Stimulated activated CD4-positive, alpha-beta T cell treated with anti-CD3 and anti-CD28 coated beads, Interleukin-2, amount 100 ng/mL, for 48 hours (primary cell): ENCODE measurements at regions not wholly inside any gene's neighbourhood (a gene's known extent, or its start where the extent isn't known, plus 50 kb on each side); places are given as distances from the start of the nearest gene placed in this dataset.

Experiments
- DNase-seq, 2 donors: peaks; one replicate each; pipeline ENCODE4 v3.0.0-alpha.2; 2020

- DNase-seq = no peak
These were observed 181.1 kb downstream of the TGFB2 start for GRCh38 chr1:218526198-218526580.

GRCh38 chr1:218527737-218528136, 182.6 kb downstream of the TGFB2 start:
- no peak for DNase-seq

GRCh38 chr1:218529646-218530300, 184.6 kb downstream of the TGFB2 start:
- DNase-seq = no peak

DNA sequence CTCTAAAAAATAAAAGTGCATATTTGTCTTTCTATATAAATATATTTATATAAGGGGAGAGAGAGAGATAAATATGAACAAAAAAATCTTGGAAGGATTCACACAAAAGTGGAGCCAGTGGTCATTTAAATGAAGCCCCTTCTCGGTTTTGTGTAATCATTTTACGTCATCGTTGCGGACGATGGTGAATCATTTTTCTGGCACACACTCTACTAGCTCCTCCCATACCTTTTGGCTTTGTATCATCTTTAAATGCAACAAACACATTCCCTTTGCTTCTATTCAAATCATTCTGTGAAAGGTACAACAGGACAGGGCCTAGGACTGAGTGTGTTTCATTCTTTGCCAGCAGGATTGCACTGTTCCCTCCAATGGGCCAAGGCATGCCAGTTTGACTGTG, 186.8 kb downstream of the TGFB2 start:
- DNase-seq = no peak

DNA sequence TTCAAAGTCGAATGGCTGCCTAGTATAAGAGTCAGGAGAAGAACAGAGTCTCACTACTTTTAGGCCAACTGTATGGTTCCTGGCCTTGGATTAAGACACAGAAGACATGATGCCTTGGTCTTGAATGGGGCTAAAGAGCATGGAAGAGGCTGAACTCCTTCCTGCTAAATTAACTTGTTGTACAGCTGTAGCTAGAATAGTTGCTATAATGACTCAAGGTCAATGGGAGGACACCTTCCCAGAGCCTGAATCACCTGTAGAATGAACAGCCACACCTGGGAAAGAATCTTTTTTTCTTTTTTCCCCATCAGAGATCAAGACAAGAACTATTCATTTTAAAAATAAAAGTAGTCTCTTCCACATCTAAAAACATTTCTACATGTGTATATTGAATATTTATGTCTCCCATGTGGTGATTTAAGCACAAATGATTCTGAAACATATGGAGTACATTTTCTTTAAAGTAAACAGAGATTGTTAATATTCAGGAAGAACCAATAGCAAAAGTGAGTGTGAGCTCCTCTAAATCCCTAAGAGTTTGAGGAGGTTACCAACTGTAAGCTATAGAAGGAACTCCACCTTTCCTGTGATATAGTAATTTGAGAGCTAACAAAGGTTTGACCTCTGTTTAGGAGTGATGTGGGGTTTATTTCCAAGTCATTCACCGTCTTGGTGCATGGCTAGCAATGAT, 191.3 kb downstream of the TGFB2 start:
- no peak for DNase-seq

- no peak for DNase-seq
These were observed 192.2 kb downstream of the TGFB2 start for GRCh38 chr1:218537122-218537913.

DNA sequence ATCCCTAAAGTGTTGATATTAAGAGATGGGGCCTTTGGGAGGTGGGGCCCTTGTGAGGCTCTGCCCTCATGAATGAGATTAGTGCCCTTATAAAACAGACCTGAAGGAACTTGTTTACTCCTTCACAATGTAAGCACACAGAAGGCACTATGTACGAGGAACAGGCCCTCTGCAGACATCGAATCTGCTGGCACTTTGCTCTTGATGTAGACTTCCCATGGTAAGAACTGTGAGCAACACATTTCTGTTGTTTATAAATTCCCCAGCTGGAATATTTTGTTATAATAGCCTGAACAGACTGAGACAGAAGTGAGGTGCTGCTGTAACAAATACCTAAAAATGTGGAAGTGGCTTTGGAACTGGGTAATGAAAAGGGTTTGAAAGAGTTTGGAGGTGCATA, 193.2 kb downstream of the TGFB2 start:
- DNase-seq = no peak

- DNase-seq = no peak
These were observed 201.2 kb downstream of the TGFB2 start for GRCh38 chr1:218546314-218546713.

DNA sequence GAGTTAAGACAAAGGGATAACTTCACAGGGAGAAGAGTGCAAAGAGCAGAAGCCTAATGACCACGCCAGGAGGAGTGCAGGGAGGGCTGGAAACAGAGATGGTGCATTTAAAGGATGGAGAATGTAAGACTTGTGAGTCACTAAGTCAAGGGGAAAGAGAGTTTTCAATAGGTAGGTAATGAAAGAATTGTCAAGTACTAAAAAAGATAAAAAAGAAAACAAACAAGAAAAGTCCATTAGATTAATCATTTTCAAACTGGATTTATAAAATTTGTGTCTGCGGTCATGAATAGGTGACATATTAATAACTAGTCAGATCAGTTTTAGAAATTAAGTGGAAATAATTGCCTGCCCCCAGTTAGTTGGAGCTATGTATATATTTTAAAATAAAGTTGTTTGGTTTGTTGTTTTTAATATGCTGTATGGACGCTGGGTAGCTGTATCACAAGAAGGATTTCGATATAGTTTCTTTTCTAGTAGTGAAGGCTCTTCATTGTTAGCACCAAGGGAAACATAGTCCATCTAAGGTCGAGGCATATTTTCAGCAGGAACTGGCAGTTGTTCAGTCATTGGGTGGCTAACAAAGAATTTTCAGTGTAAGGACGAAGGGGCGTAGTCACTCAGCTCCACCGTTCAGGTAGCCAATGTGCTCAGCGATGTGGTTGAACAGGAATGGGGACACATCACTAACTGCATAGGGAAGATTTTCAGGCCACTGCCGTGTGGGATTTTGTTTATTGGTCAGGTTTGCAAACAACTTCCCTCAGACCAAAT, 203.0 kb downstream of the TGFB2 start:
- no peak for DNase-seq

- no peak for DNase-seq
These were observed 203.6 kb downstream of the TGFB2 start for GRCh38 chr1:218548764-218549163.

DNA sequence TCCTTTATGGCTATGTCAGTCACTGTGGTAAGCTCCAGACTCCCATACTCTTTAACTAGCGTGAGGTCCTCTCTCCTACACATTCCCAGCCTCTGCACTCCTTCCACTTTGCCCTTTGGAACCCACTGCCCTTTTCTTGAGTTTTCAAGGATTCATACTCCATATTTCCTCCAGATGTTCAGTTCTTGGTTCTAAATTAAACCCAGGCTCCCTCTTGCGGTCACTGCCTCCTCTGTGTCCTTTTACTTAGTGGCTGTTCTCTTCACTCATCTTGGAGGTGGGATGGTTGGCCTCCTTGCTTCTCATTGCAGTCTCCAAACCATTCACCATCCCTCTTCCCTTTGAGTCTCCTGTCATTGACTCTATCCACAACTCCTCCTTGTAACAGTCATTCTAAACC, 208.1 kb downstream of the TGFB2 start:
- no peak for DNase-seq

DNA sequence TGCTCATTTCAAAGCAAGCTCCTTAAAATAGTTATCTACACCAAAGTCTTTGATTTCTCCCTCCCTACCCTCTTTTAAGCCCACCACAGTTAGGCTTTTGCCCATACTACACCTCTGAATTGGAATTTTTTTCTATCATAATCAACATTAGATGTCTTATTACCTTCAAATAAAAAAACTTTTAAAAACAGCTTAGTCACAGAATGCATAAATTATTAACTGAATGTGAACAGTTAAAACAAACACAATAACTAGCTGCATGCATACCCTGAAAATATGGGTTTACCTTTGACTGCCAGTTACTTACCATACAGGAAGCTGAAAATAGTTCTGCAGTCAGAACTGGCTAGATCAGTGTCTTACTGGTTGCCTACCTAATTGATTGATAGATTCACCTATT, 210.9 kb downstream of the TGFB2 start:
- DNase-seq = no peak

- DNase-seq = no peak
These were observed 212.6 kb downstream of the TGFB2 start for GRCh38 chr1:218557731-218558130.

GRCh38 chr1:218558271-218558810, 213.2 kb downstream of the TGFB2 start:
- no peak for DNase-seq

DNA sequence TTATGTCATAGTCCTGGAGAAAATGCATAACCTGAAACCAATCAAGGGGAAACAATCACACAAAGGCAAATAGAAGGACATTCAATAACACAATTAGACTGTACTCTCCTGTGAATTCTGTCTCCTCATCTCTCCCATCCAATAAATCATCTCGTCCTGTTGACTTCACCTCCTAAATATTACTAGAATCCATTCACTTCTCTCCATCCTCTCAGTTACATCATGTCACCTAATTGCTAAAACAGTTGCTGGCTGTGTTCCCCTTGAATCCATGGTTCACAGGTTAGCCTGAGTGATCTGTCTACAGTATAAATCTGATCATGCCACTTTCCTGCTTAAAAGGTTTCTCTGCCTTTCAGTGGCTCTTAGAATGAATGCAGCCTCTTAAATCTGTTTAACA, 220.2 kb downstream of the TGFB2 start:
- DNase-seq = no peak

DNA sequence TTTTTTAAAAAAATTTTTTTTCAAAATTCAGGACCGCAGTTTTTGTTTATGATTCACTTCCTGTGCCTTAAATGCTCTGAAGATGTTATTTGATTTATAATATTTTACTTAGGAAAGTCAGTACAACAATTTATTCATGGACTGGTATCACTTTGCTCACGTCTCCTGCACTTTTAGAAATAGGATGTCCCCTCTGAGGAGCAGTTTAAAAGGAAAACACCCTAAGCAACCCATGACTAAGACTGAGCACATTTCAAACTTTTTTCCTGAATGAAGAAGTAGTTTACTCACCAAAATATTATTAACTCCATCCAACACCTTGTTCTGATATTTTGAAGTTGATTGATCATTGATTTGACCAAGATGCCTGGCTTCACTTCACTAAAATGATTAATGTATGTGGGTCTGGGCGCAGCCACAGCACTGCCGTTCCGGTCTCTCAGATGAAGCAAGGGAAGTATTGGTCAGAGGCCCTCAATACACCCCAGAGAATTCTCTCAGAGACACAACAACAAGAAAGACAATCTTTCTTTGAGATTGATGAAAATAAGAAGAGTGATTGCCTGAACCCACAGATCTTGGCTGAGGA, 223.9 kb downstream of the TGFB2 start:
- DNase-seq = no peak

DNA sequence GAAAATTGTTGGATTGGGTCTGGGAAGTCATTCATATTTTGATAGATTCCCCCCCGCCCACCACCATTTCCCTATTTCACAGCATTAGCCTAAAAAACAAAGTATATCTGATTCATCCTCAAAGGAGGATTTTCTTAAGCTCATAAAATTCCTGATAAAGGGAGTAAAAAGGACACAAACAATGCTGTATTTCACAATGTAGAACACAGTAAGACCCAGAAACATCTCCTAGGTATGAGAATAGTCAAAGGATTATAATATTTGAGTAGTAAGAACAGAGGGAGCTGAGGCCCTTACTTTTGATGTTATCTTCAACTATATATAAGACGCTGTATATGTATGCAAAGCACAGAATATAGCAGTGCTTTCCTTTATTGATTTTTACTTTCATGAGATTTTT, 225.3 kb downstream of the TGFB2 start:
- no peak for DNase-seq

DNA sequence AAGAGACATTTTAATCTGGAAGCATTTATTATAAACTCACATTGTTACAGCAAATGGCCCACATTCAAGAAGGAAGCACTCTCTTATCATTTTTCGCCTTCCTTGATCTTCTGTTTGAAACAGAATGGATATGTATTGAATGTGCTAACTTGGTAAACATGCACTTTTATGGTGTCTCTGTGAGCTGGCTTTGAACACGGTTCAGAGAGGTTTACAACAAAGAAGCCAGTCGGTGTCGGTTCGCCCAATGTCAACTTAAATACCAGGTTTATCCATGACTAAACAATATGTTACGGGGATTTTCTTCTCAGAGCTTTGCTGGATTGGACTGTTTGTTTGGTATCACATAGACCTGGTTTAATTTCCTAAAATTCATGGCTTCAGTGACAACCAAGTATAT, 226.4 kb downstream of the TGFB2 start:
- no peak for DNase-seq

DNA sequence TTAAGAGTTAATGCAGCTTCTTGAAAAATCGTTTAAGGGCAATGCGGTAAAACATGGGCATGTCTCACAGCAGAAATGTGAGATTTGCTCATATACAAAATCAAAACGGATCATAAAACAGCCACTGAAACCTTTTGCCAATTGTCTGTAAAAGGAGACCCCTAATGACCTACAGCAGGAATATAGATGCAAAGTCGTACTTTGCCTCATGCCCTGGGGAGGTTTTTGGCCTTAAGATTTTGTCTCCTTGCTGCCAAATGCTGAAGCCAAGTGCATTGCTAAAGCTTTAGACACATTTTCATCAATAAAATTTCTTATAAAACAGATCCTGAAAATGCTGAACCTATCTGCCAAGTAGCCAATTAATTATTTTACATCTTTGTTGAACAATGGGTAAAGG, 226.9 kb downstream of the TGFB2 start:
- no peak for DNase-seq

DNA sequence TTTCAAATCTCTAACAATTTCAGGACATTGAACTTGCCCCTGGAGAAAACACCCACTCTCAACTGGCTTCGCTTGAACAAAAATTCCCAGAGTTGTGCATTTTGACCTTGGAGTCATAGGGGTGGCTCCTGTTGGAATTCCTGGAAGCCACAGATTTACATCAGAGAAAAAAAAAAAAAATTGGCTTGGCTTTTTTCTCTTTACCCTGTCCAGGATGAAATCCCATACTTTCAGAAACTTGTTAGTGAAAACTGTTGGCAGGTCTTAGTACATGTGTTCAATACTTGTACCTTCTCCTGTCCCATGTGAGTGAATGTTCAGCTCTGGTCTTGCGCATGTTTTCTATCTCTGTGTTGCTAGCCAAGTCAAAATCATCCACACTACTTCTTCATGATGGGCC, 228.8 kb downstream of the TGFB2 start:
- DNase-seq = no peak

DNA sequence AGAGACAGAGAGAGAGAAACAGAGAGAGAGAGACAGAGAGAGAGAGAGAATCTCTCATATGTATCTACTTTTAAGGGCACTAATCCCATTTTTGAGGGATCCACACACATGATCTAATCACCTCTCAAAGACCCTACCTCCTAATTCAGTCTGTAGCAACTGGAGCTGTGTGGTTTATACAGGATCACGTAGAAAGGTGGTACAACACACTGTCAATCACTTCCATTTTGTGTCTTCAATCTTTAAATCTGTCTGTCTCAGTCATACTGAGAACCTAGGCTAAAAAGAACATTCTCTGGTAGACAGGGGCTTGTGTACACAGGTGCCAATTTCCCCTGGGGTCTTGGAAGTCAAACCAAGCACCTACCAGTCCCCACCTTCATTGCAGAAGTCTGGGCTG, 229.9 kb downstream of the TGFB2 start:
- DNase-seq = no peak

GRCh38 chr1:218575856-218576255, 230.7 kb downstream of the TGFB2 start:
- DNase-seq = no peak

DNA sequence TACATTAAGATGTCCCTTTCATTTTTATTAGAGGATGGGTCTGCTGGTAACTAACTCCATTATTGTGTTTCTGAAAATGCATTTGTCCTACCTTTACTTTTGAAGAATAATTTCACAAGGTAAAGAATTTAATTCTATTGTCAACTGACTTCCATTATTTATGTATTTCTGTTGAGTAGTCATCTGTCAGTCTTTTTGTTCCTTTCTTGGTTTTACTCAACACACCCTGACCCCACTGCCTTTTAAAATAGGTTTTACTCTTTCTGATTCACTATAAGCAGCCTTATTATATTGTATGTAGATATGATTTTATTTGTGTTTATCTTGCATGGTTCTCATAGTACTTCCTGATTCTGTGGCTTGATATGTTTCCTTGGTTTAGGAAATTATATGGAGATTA, 237.5 kb downstream of the TGFB2 start:
- DNase-seq = no peak
